Naive thymus-derived CD4-positive, alpha-beta T cell (primary cell): ENCODE measurements at regions not wholly inside any gene's neighbourhood (a gene's known extent, or its start where the extent isn't known, plus 50 kb on each side); places are given as distances from the start of the nearest gene placed in this dataset.
A peak's percentile ranks its signal among the peaks of the same experiment; 100 is the strongest.

Experiments used
- ATAC-seq: fragments of 150-1000 bp; cut with Tn5 transposase; 2 replicates; pipeline ENCODE4 v1.10.0; 2021; ENCODE audit warnings: mild to moderate bottlenecking, moderate library complexity
- CTCF ChIA-PET: fragments of 350-600 bp; sonication (Branson Sonifier 250); formaldehyde crosslinking; loops from one replicate; lab custom pipeline; 2021; ENCODE audit warnings: antibody characterized with exemption; lab: Charles Lee
- POLR2A ChIA-PET: fragments of 350-600 bp; sonication (Branson Sonifier 250); formaldehyde crosslinking; loops from one replicate; lab custom pipeline; 2021; ENCODE audit warnings: antibody characterized with exemption, inconsistent platforms; lab: Charles Lee
- DNase-seq, 9 donors: peaks; one replicate each; pipeline versions ENCODE4 v3.0.0 to v3.0.0-alpha.2; 2020 to 2022; ENCODE audit warnings: mixed read lengths in 1 of 9
- H3K27ac ChIP-seq: one replicate; pipeline ENCODE4 v1.7.0; 2013; ENCODE audit warnings: mild to moderate bottlenecking, low read depth, low read length, moderate library complexity
- H3K27me3 ChIP-seq, 2 donors: one replicate each; pipeline ENCODE4 v1.7.0; 2013; ENCODE audit warnings: low read length in 2 of 2, mild to moderate bottlenecking in 2 of 2, moderate library complexity in 2 of 2; ENCODE audit not compliant: control insufficient read depth in 2 of 2, insufficient read depth in 2 of 2
- H3K36me3 ChIP-seq, 3 experiments: 1 replicate in 2 of 3; 2 replicates in 1 of 3; pipeline ENCODE4 v1.7.0; 2013; ENCODE audit warnings: low read length in 3 of 3, mild to moderate bottlenecking in 3 of 3, moderate library complexity in 1 of 3; ENCODE audit not compliant: insufficient read depth in 3 of 3, control insufficient read depth in 2 of 3
- H3K4me1 ChIP-seq, 2 donors: one replicate each; pipeline ENCODE4 v1.7.0; 2013; ENCODE audit warnings: low read length in 2 of 2, mild to moderate bottlenecking in 2 of 2, moderate library complexity in 1 of 2; ENCODE audit not compliant: control insufficient read depth in 2 of 2, insufficient read depth in 2 of 2
- H3K4me3 ChIP-seq: 2 replicates; pipeline ENCODE4 v1.7.0; 2013; ENCODE audit warnings: mild to moderate bottlenecking, low read length
- H3K9me3 ChIP-seq, 3 experiments: 1 replicate in 2 of 3; 2 replicates in 1 of 3; pipeline ENCODE4 v1.7.0; 2013; ENCODE audit warnings: low read length in 3 of 3; ENCODE audit not compliant: control insufficient read depth in 2 of 3
- H3K27ac Mint-ChIP-seq, 9 donors: one replicate each; pipeline ENCODE4 v1.8.0; 2020 to 2022; ENCODE audit warnings: mixed read lengths in 9 of 9, mild to moderate bottlenecking in 8 of 9, moderate library complexity in 5 of 9, inconsistent platforms in 2 of 9
- H3K27me3 Mint-ChIP-seq, 5 donors: one replicate each; pipeline ENCODE4 v1.8.0; 2021 to 2022; ENCODE audit warnings: mixed read lengths in 5 of 5, mild to moderate bottlenecking in 1 of 5
- H3K36me3 Mint-ChIP-seq, 5 donors: one replicate each; pipeline ENCODE4 v1.8.0; 2020 to 2022; ENCODE audit warnings: mixed read lengths in 5 of 5, mild to moderate bottlenecking in 3 of 5, inconsistent platforms in 1 of 5
- H3K4me1 Mint-ChIP-seq, 7 donors: one replicate each; pipeline ENCODE4 v1.8.0; 2020 to 2022; ENCODE audit warnings: mixed read lengths in 7 of 7, mild to moderate bottlenecking in 3 of 7, inconsistent platforms in 1 of 7
- H3K4me3 Mint-ChIP-seq, 10 donors: one replicate each; pipeline ENCODE4 v1.8.0; 2020 to 2022; ENCODE audit warnings: mild to moderate bottlenecking in 10 of 10, mixed read lengths in 10 of 10, moderate library complexity in 6 of 10, inconsistent platforms in 2 of 10
- H3K9me3 Mint-ChIP-seq, 11 donors: one replicate each; pipeline ENCODE4 v1.8.0; 2020 to 2022; ENCODE audit warnings: mixed read lengths in 11 of 11, mild to moderate bottlenecking in 4 of 11, inconsistent platforms in 1 of 11, moderate library complexity in 1 of 11
- intact Hi-C, 2 donors: fragments of 100-400 bp; cut with micrococcal nuclease; formaldehyde crosslinking; loops; one replicate each; pipeline ENCODE4 v1.15.1; 2023

- no peaks in the 10 kb centered on the region for H3K27me3 ChIP-seq
- ChIA-PET POLR2A (no interaction called here), CTCF (no interaction called here)
- no peaks in the 10 kb centered on the region for H3K4me1 ChIP-seq
- H3K4me3 Mint-ChIP-seq: no peak overlapping the region
- DNase-seq (no peak), ATAC-seq (no peak)
- peaks cover 0 to 5% (median 0%) of the 10 kb centered on the region in 11 donors for H3K9me3 Mint-ChIP-seq
- H3K4me1 Mint-ChIP-seq: peaks cover 0 to 10% (median 0%) of the 10 kb centered on the region in 7 donors
- H3K4me3 ChIP-seq: no peak overlapping the region
- H3K27ac ChIP-seq: no peak overlapping the region
- intact Hi-C loops: loop anchor here in 1 of 2 donors (5.0 kb wide), 1 partner anchor 40 kb away; no protein-coding TSS in a partner anchor
- H3K9me3 ChIP-seq: no peaks in the 10 kb centered on the region
- peaks cover 0 to 7% (median 0%) of the 10 kb centered on the region in 5 donors for H3K27me3 Mint-ChIP-seq
- H3K36me3 Mint-ChIP-seq: peaks cover 0 to 11% (median 0%) of the 10 kb centered on the region in 5 donors
- no peak overlapping the region for H3K27ac Mint-ChIP-seq
- no peaks in the 10 kb centered on the region for H3K36me3 ChIP-seq
Observed at GRCh38 chr13:29977476-29978120, 127.2 kb upstream of the UBL3 start.

DNA sequence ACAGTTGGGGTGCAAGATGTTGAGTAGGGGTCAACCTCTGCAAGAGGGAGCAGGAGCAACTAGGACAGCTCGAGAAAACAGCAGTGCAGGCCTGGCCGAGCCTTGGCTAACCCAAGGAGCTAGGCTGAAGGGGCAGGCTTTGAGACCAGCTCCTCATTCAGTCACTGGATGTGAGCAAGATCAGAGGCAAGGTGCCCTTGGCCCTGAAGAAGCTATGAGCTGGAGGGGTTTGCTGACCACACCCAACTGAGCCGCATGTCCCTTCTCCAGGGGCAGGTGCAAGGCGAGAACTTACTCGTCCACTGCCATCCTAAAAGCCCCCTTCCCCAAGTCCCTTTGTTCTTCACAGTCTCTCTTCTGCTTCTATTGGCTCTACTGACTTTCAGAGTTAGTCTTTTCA lies 126.1 kb upstream of the UBL3 start:
- Mint-ChIP-seq H3K27me3 (peaks cover 0 to 3% (median 0%) of the 10 kb centered on the region in 5 donors), H3K9me3 (peaks cover 0 to 4% (median 0%) of the 10 kb centered on the region in 11 donors), H3K27ac (no peak overlapping the region), H3K4me1 (peaks cover 0 to 10% (median 0%) of the 10 kb centered on the region in 7 donors), H3K4me3 (no peak overlapping the region), H3K36me3 (peaks cover 0 to 11% (median 0%) of the 10 kb centered on the region in 5 donors)
- H3K4me1 ChIP-seq: no peaks in the 10 kb centered on the region
- CTCF ChIA-PET: no interaction called here
- no peak overlapping the region for H3K4me3 ChIP-seq
- no peak overlapping the region for H3K27ac ChIP-seq
- ATAC-seq (no peak), DNase-seq (no peak)
- H3K9me3 ChIP-seq: no peaks in the 10 kb centered on the region
- POLR2A ChIA-PET: no interaction called here
- intact Hi-C loops: loop anchor here in 1 of 2 donors (5.0 kb wide), 1 partner anchor 39 kb away; no protein-coding TSS in a partner anchor
- H3K36me3 ChIP-seq: no peaks in the 10 kb centered on the region
- no peaks in the 10 kb centered on the region for H3K27me3 ChIP-seq

DNA sequence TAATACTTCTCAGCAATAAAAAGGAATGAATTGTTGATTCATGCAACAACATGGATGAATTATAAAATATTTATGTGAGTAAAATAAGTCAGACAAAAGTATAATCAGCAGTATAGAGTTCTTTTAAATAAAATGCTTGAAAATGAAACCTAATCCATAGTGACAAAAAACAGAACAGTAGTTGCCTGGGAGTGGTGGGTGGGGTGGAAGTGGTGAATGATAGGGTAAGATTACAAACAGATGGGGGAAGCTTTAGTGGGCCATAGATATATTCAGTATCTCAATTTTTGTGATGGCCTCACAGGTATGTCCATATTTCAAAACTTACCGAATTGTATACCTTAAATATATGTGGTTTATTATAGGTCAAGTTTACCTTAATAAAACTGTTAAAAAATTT lies 124.9 kb upstream of the UBL3 start:
- no peaks in the 10 kb centered on the region for H3K27me3 ChIP-seq
- peaks cover 0 to 10% (median 0%) of the 10 kb centered on the region in 7 donors for H3K4me1 Mint-ChIP-seq
- no peak for DNase-seq
- peak overlapping the region in 1 of 9 donors; percentile 4 for H3K27ac Mint-ChIP-seq
- ATAC-seq: no peak
- intact Hi-C loops: loop anchor here in 1 of 2 donors (5.0 kb wide), 1 partner anchor 38 kb away; no protein-coding TSS in a partner anchor
- H3K9me3 ChIP-seq: no peaks in the 10 kb centered on the region
- POLR2A ChIA-PET: no interaction called here
- H3K4me1 ChIP-seq: no peaks in the 10 kb centered on the region
- H3K36me3 ChIP-seq: no peaks in the 10 kb centered on the region
- peaks cover 0 to 2% (median 0%) of the 10 kb centered on the region in 11 donors for H3K9me3 Mint-ChIP-seq
- H3K4me3 ChIP-seq: no peak overlapping the region
- peaks cover 0 to 11% (median 0%) of the 10 kb centered on the region in 5 donors for H3K36me3 Mint-ChIP-seq
- H3K27me3 Mint-ChIP-seq: peaks cover 0 to 3% (median 0%) of the 10 kb centered on the region in 5 donors
- CTCF ChIA-PET: no interaction called here
- no peak overlapping the region for H3K4me3 Mint-ChIP-seq
- H3K27ac ChIP-seq: no peak overlapping the region

DNA sequence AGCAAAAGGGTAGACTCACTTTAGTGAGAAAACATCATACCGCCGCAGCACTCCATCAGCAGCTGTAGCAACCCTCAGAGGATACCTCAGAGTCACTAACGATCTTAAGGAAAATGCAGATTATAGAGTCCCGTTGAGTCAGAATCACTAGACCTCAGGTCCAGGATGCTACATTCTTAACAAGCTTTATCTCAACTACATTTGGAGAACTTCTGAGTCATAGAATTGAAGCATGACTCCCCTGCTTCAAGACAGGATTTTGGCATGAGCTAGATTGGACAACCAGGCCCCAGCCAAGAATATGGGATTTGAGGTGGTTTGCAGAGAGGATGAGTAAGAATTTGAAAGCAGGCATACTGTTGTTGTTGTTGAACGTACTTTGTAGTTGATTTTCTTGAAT lies 118.9 kb upstream of the UBL3 start:
- CTCF ChIA-PET: no interaction called here
- H3K27me3 ChIP-seq: no peaks in the 10 kb centered on the region
- H3K4me3 ChIP-seq: no peak overlapping the region
- POLR2A ChIA-PET: no interaction called here
- no peak overlapping the region for H3K27ac Mint-ChIP-seq
- no peaks in the 10 kb centered on the region for H3K36me3 ChIP-seq
- DNase-seq: no peak
- no peaks in the 10 kb centered on the region for H3K4me1 ChIP-seq
- intact Hi-C loops: no loop called here
- no peaks in the 10 kb centered on the region for H3K9me3 ChIP-seq
- H3K27ac ChIP-seq: no peak overlapping the region
- no peak for ATAC-seq
- no peak overlapping the region for H3K4me3 Mint-ChIP-seq
- H3K4me1 Mint-ChIP-seq: peaks cover 0 to 2% (median 0%) of the 10 kb centered on the region in 7 donors
- H3K27me3 Mint-ChIP-seq: peaks cover 0 to 18% (median 0%) of the 10 kb centered on the region in 5 donors
- peaks cover 0 to 12% (median 6%) of the 10 kb centered on the region in 11 donors for H3K9me3 Mint-ChIP-seq
- peaks cover 0 to 13% (median 7%) of the 10 kb centered on the region in 5 donors for H3K36me3 Mint-ChIP-seq

- peaks cover 0 to 12% (median 6%) of the 10 kb centered on the region in 11 donors for H3K9me3 Mint-ChIP-seq
- intact Hi-C loops: no loop called here
- H3K4me1 ChIP-seq: peaks cover 0 to 7% of the 10 kb centered on the region in 2 donors
- H3K27me3 ChIP-seq: no peaks in the 10 kb centered on the region
- peak overlapping the region in 1 of 9 donors; percentile 24 for H3K27ac Mint-ChIP-seq
- H3K4me3 ChIP-seq: no peak overlapping the region
- H3K36me3 Mint-ChIP-seq: peaks cover 0 to 12% (median 5%) of the 10 kb centered on the region in 5 donors
- H3K4me3 Mint-ChIP-seq: no peak overlapping the region
- no peaks in the 10 kb centered on the region for H3K36me3 ChIP-seq
- DNase-seq (no peak), ATAC-seq (no peak)
- peaks cover 0 to 11% (median 1%) of the 10 kb centered on the region in 7 donors for H3K4me1 Mint-ChIP-seq
- no peak overlapping the region for H3K27ac ChIP-seq
- POLR2A ChIA-PET: no interaction called here
- no peaks in the 10 kb centered on the region for H3K9me3 ChIP-seq
- CTCF ChIA-PET: interaction anchor here (1.1 kb wide), 1 partner anchor 10 kb away, joined by 3 read pairs; no protein-coding TSS in a partner anchor
- H3K27me3 Mint-ChIP-seq: peaks cover 0 to 14% (median 0%) of the 10 kb centered on the region in 5 donors
Observed at GRCh38 chr13:29964181-29964845, 113.9 kb upstream of the UBL3 start.

DNA sequence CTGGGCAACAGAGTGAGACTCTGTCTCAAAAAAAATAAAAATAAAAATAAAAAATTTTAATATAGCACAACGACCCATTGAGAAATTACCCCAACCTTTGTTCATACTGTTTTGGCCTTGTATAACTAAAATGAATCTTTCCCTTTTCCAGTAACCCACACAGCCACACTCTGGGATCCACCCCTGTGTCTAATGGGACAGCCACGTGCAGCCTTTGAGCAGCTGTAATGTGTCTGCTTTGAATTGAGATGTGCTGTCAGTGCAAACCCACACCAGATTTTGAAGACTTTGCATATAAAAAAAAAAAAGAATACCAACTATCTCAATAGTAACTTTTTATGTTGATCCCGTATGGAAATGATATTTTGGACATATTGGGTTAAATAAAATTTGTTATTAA lies 112.7 kb upstream of the UBL3 start:
- peak overlapping the region in 1 of 9 donors; percentile 65 for H3K27ac Mint-ChIP-seq
- H3K4me3 Mint-ChIP-seq: no peak overlapping the region
- peaks cover 0 to 9% (median 0%) of the 10 kb centered on the region in 5 donors for H3K27me3 Mint-ChIP-seq

More for the DNA sequence above, 112.7 kb upstream of the UBL3 start:
- ChIA-PET CTCF (no interaction called here), POLR2A (interaction anchor here (1.0 kb wide), 1 partner anchor 27 kb away, joined by 4 read pairs; no protein-coding TSS in a partner anchor)
- H3K4me3 ChIP-seq: no peak overlapping the region
- no peaks in the 10 kb centered on the region for H3K27me3 ChIP-seq
- H3K27ac ChIP-seq: no peak overlapping the region
- Mint-ChIP-seq H3K9me3 (peaks cover 0 to 10% (median 5%) of the 10 kb centered on the region in 11 donors), H3K4me1 (peaks cover 4 to 14% (median 12%) of the 10 kb centered on the region in 7 donors), H3K36me3 (peaks cover 0 to 7% (median 5%) of the 10 kb centered on the region in 5 donors)
- intact Hi-C loops: no loop called here
- peaks cover 5 to 9% of the 10 kb centered on the region in 2 donors for H3K4me1 ChIP-seq
- H3K36me3 ChIP-seq: no peaks in the 10 kb centered on the region
- H3K9me3 ChIP-seq: no peaks in the 10 kb centered on the region
- DNase-seq (no peak), ATAC-seq (no peak)
